ENCODE measurements at regions not wholly inside any gene's neighbourhood (a gene's known extent, or its start where the extent isn't known, plus 50 kb on each side); places are given as distances from the start of the nearest gene placed in this dataset.
"Not testable (repeated sequence)": the region's sequence is repeated elsewhere in the genome, so short reads cannot be mapped to it uniquely, and the experiment has no call there.

DNA sequence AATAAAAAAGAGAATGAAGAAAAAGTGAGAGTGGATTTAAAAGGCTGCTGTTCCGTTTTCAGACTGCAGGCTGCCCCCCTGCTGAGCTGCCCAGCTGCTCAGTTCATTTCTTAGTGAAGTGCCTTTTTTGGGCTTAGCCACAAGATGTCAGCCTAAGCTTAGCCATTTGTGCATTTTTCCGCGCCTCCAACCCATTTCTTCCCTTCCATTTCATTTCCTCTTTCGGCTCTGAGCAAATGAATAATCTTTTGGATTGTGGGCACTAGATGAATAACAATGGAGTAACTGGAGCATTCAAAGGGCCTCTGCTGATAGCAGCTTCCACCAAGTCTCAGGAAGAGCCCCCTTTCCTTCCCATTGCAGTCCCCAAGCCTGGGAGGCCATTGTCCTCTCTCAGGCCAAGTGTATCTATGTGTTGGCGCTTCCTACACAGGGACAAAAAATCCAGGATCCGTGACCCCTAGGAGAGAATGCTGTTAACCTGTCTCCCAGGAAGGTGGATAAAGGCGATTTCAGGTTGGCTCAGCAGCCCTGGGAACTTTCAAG, 83.5 kb upstream of the SPTLC3 start:
- DNase-seq (ENCODE audit: extremely low read depth in 1 of 11, low read depth in 9 of 11, low spot score in 4 of 11): peak; percentile 41 to 81 (median 64)

DNA sequence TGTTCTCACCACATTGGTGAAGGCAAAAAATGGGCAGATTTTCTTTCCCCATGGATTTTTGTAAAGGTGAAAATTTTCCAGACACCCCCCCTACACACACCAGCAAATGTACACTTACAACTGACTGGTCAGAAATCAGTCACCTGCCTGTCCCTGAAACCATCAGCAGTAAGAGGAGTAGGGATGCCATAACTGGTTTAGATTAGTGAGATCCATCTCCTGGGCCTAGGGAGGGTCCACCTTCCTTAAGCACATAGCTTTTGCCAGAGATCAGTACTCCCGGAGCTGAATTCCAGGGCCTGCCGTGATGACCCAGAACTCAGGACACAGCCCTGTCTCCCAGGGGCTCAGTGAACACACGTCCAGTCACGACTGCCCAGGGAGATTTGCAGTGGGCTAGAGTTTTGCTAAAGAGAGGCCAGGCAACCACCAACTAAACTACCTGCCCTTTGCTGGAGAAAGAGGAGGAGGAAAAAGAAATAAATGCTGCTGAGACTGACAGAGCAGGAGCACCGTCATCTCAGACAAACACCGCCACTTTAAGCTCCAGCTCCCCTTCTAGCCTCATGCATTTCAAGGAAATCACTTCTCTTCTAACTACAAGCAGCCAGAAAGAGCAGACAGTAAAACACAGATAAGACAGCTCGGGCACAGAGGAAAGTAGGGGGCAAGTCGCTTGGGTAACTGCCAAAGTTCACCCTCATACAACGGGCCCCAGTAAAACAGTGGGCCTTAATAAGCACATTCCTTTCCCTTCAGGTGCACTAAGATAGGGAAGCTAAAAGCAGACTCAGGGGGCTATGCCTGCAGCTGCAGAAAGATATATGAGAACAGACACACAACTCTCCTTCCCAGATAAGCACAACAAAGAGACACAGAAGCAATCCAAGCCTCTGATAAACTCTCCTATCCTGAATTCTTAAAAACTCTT, 82.6 kb upstream of the SPTLC3 start:
- DNase-seq (ENCODE audit: extremely low read depth in 1 of 11, low read depth in 9 of 11, low spot score in 4 of 11): no peak

DNA sequence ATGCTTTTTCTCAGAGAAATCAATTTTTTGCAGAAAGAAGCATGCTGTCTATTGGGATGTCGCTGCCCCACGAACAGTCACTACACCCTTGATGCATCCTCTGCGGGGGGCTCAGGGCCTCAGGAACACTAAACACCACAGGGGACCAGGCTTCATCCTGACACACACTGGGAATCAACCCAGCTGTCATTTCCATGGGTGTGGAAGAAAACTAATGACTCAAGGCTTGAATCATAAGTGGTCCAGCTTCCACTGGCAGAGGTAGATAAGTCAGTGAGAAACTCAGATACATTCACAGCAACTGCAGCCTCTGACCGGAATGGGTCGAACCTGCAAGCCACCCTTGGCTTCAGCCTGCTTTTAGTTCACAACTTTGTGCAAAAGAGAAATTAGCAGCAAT, 81.3 kb upstream of the SPTLC3 start:
- no peak for DNase-seq (ENCODE audit: extremely low read depth in 1 of 11, low read depth in 9 of 11, low spot score in 4 of 11)

DNA sequence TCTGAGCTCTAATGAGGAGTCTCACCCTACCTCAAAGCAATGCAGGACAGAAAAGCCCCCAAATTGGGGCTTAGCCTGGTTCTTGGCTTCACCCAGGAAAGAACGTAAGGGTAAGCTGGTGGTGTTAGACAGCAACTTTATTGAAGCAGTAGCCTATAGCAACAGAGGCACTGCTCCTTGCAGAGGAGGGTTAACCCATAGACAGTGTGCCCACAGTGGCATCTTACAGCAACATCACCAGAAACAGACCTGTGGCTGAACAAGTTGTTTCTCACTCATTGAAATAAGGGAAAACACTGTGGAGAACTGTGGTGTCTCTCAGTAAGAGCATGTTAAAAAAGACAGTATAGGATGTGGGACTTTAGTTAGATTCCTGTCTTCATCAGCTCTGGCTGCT, 80.4 kb upstream of the SPTLC3 start:
- DNase-seq (ENCODE audit: extremely low read depth in 1 of 11, low read depth in 9 of 11, low spot score in 4 of 11): no peak

DNA sequence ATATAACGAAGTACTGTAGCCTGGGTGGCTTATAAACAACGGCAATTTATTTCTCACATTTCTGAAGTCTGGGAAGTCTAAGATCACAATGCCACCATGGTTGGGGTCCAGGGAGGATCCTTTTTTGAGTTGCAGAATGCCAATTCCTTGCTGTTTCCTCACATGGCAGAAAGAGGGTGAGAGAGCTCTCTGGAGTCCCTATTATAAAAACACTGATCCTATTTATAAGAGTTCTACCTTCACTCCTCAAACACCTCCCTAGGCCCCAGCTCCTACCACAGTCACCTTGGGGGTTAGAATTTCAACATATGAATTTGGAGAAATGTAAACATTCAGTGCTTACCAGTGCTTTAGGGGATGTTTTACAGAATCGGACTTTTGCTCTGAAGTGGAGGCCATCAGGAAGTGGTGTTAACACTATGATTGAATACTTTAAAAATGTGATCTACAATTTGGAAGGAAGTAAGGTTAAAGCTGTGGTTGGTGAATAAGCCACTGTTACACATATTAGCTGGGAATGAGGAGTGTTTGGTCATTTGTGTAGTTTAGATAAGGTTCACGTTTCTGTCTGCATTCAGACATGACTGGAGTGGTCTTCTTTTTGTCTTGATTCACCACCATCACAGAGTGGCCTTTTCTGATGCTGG, 79.9 kb upstream of the SPTLC3 start:
- DNase-seq (ENCODE audit: extremely low read depth in 1 of 11, low read depth in 9 of 11, low spot score in 4 of 11): no peak

DNA sequence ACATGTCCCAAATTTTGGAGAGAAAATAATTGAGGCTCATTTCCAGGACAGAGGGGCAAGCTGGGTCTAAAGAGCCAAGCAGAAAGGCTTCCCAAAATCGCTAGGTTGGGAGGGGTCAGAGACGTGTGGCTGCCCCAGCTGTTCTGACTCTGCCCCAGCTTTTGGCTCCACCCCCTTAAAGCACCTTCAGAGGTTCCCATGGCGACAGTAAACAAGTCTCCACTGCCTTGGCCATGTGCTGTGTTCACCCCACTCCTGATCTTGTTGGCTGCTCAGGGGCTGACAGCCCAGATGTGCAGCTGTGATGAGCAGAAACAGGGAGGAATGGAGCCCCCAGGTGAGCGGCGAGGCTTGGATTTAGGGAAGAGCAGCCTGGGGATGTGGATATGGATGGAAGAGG, 72.8 kb upstream of the SPTLC3 start:
- DNase-seq (ENCODE audit: extremely low read depth in 1 of 11, low read depth in 9 of 11, low spot score in 4 of 11): no peak

DNA sequence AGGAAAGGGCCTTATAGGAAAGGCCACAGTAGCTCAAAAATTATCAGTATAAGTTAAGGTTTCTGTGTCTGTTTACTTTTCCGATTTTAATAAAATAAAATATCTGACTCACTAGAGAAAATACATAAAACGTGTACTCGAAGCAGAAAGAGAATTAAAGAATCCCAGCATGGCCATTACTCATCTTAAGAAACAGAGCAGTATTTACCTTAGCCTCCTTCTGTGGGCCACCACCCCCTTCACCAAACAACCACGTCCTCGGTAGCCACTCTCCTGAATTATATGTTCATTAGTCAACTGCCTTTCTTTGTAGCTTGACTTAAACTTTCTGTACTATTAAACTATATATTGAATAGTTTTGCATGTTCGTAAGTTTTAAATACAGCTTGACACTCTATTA, 72.2 kb upstream of the SPTLC3 start:
- no peak for DNase-seq (ENCODE audit: extremely low read depth in 1 of 11, low read depth in 9 of 11, low spot score in 4 of 11)

DNA sequence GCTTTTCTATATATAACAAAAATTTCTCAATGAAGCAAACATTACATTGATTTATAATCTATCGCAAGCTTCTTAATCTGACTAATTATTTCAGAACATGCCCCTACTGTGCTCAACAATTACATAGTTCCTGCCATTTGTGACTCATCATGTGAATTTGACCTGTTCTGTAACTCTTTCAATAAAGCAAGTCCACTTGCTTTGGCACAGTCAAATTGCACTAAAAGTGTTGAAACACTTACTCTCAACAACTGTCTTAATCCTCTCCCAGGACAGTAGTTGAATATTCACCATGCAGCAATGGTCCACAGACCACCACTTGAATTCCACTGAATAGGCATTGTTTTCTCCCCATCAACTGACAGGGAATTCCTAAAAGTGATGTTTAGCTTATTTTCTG, 67.7 kb upstream of the SPTLC3 start:
- DNase-seq (ENCODE audit: extremely low read depth in 1 of 11, low read depth in 9 of 11, low spot score in 4 of 11): no peak

DNA sequence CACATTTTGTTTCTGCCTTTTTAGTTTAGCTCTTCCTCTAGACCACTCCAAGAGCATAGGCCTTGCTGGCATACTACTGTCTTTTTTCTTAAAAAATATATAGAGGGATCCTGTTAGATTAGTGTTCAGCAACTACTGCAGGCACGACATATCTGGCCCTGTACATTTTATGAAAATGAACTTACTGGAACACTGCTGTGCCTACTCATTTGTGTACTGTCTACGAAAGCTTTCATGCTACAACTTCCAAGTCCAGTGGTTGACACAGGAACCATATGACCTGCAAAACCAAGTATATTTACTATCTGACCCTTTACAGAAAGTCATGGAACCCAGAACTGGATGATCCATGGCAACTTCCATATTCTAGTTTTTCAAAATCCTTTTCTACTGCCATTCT, 66.6 kb upstream of the SPTLC3 start:
- DNase-seq (ENCODE audit: extremely low read depth in 1 of 11, low read depth in 9 of 11, low spot score in 4 of 11): no peak

DNA sequence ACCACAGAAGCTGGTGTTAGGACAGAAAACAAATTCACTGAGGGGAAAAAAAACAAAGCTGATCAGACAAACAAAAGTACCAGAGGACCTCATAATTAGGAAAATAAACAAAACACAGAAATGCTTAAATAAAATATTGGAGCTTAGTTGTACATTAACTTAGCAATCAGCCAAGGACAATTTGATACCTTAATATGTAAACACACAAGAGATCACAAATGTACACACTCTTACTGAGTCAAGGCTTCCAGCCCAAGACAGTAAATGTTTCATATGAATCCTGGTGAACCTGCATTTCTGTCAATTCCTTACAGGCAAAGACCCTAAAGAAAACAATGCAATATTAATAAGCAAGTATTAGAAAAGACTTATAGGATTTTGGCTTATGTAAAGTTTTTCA, 62.0 kb upstream of the SPTLC3 start:
- DNase-seq (ENCODE audit: extremely low read depth in 1 of 11, low read depth in 9 of 11, low spot score in 4 of 11): no peak

DNA sequence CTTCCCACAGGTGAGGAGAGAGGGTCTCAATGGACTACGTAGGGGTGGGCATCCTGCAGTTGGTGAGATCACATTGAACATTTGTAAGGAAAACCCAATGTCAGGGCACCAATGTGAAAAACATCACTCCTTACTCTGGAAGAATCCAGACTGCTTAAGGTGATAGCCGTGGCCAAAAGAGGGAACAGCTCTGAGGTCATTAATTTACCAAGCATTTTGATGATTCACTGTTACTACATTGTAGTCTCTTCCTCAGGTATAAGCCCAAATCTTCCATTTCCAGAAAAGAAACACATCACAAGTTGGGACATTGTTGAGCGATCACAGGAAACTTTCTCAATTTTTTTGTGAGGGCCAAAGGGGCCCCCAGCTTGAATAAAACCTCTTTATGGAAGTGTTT, 61.1 kb upstream of the SPTLC3 start:
- no peak for DNase-seq (ENCODE audit: extremely low read depth in 1 of 11, low read depth in 9 of 11, low spot score in 4 of 11)

DNA sequence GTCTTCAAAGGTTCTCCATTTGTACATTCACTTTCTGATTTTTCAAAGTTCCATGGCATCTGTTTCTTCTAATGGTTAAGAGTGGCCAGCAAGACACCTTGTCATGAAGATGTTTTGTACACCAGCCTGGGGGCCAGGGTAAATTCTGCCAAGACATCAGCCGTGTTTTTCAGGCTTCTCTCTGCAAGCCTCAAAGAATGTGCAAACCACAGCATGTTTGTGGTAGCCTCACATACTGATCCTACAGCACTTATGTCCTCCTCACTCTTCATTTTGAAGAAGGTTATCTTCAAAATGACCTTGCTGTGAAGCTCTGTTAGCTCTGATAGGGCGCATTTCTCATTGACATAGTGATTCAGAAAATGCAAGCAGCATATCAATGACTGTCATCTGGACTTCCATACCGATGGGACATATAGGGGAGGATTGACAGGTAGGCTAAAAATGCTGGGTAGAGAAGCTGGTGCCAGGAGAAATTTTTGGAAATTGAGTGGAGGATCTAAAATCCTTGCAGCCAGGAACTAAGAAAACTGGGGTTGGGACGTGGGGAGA, 59.3 kb upstream of the SPTLC3 start:
- no peak for DNase-seq (ENCODE audit: extremely low read depth in 1 of 11, low read depth in 9 of 11, low spot score in 4 of 11)

DNA sequence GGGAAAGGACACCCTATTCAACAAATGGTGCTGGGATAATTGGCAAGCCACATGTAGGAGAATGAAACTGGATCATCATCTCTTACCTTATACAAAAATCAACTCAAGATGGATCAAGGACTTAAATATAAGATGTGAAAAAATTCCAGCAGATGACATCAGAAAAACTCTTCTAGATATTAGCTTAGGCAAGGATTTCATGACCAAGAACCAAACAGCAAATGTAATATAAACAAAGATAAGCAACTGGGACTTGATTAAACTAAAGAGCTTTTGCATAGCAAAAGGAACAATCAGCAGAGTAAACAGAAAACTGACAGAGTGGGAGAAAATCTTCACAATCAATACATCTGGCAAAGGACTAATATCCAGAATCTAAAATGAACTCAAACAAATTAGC, 54.5 kb upstream of the SPTLC3 start:
- DNase-seq (ENCODE audit: extremely low read depth in 1 of 11, low read depth in 9 of 11, low spot score in 4 of 11): not testable (repeated sequence)

DNA sequence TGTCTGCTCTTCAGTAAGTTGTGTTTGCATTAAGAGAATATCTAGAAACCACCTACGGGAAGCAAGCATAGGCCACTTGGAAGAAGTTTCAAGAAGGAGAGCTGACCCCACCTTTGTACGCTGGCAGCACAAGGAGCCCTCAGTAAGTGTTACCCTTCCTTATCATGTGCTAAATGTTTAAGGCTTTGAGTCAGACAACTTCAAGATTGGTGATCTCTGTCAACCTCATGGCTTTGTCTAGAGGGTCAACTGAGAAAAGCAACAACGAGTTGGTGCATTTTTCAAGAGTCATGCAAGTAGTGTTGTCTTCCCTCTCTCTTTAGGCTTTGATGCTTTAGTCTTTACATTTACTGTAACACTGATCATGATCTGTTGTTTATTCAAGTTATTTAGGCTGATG, 53.2 kb upstream of the SPTLC3 start:
- DNase-seq (ENCODE audit: extremely low read depth in 1 of 11, low read depth in 9 of 11, low spot score in 4 of 11): no peak

DNA sequence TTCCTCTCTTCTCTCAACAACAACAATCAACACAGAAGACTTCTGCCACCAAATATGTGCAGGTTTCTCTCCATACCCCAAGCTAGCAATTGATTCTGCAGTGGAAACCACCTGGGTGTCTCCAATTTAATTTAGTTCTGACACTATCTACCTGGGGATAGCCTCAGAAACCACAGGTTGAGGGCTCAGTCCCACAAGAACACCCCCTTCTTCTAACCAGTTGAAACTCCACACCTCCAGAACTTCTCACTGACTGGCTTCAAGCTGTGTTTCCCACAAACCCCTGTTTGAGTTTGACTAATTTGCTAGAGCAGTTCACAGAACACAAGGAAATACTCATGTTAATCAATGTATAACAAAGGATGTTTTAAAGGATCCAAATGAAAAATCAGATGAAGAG, 52.5 kb upstream of the SPTLC3 start:
- no peak for DNase-seq (ENCODE audit: extremely low read depth in 1 of 11, low read depth in 9 of 11, low spot score in 4 of 11)

DNA sequence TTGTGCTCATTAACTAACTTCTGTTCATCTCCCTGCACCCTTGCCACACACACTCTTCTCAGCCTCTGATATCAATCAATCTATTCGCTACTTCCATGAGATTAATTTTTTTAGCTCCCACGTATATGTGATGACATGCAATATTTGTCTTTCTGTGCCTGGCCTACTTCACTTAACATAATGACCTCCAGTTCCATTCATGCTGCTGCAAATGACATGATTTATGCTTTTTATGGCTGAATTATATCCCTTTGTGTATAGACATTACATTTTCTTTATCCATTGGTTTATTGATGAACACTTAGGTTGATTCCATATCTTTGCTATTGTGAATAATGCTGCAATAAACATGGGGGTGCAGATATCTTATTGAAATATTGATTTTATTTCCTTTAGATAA, 50.8 kb upstream of the SPTLC3 start:
- DNase-seq (ENCODE audit: extremely low read depth in 1 of 11, low read depth in 9 of 11, low spot score in 4 of 11): no peak
